ENCODE measurements at regions not wholly inside any gene's neighbourhood (a gene's known extent, or its start where the extent isn't known, plus 50 kb on each side); places are given as distances from the start of the nearest gene placed in this dataset.

DNA sequence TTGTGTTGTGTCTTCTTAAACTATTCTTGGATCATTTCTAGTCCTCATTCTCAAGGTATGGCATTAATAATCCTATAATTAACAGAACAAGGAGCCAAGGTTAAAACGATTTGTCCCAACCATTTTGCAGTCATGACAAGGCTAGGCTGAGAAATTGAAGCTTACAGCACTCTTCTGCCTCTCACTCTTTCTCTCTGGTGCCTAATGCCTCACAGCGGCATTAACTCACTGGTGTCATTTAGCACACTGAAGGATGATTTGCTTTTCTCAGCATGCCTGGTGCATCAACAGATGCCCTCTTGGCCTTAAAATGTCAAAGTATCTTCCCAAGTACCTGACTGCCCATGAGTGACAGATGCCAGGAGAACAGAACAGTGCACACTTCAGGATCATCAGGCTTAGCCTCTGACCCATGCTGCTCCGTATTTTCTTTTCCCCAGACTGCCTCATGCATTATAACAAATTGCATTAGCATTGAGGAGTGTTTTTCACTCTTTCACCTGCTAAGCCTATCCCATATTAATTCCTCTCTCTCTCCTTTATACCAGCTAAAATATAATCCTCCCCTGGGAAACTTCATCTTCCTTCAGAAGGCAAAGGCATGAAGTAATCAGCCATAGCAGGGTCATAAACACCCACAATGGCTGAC lies 61.1 kb upstream of the SV2C start:
- H2BK120ac ChIP-seq (replicated peaks; ENCODE audit: low read depth, low read length) = no peak overlapping the region
- TF ChIP-seq TEAD4 (IDR thresholded peaks at IDR 0.05; ENCODE audit: low read depth, low read length) = no peak
- no peak for TF ChIP-seq CTBP2 (IDR thresholded peaks at IDR 0.05; ENCODE audit: borderline replicate concordance, insufficient read depth, insufficient read length, low read length)
- TF ChIP-seq, protein P1, sequence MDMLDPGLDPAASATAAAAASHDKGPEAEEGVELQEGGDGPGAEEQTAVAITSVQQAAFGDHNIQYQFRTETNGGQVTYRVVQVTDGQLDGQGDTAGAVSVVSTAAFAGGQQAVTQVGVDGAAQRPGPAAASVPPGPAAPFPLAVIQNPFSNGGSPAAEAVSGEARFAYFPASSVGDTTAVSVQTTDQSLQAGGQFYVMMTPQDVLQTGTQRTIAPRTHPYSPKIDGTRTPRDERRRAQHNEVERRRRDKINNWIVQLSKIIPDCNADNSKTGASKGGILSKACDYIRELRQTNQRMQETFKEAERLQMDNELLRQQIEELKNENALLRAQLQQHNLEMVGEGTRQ (IDR thresholded peaks at IDR 0.05; ENCODE audit: low read length) = no peak
- TF ChIP-seq SUZ12 (IDR thresholded peaks at IDR 0.05; ENCODE audit: low read length) = no peak
- TF ChIP-seq, protein P2, sequence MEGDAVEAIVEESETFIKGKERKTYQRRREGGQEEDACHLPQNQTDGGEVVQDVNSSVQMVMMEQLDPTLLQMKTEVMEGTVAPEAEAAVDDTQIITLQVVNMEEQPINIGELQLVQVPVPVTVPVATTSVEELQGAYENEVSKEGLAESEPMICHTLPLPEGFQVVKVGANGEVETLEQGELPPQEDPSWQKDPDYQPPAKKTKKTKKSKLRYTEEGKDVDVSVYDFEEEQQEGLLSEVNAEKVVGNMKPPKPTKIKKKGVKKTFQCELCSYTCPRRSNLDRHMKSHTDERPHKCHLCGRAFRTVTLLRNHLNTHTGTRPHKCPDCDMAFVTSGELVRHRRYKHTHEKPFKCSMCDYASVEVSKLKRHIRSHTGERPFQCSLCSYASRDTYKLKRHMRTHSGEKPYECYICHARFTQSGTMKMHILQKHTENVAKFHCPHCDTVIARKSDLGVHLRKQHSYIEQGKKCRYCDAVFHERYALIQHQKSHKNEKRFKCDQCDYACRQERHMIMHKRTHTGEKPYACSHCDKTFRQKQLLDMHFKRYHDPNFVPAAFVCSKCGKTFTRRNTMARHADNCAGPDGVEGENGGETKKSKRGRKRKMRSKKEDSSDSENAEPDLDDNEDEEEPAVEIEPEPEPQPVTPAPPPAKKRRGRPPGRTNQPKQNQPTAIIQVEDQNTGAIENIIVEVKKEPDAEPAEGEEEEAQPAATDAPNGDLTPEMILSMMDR (IDR thresholded peaks at IDR 0.05; ENCODE audit: control extremely low read depth in 1 of 3, insufficient read depth in 1 of 3, low read depth in 1 of 3, low read length in 3 of 3) = no peak
- no peak for TF ChIP-seq KDM1A (IDR thresholded peaks at IDR 0.05; ENCODE audit: borderline replicate concordance, low read length)
- H2BK20ac ChIP-seq (ENCODE audit: low read length) = no peak overlapping the region
- H4K20me1 ChIP-seq (replicated peaks in 1 of 2; ENCODE audit: control insufficient read depth in 1 of 2, insufficient read depth in 2 of 2, low read length in 2 of 2) = no peaks in the 10 kb centered on the region
- no peak overlapping the region for H3K56ac ChIP-seq (replicated peaks; ENCODE audit: insufficient read length, low read depth, low read length)
- H3K27ac ChIP-seq (ENCODE audit: low read depth, low read length) = no peak overlapping the region
- H2AK5ac ChIP-seq (ENCODE audit: low read depth, low read length) = no peak overlapping the region
- ChIA-PET CTCF (ENCODE audit: partially characterized antibody) (no interaction called here), POLR2A (ENCODE audit: partially characterized antibody) (no interaction called here)
- no peaks in the 10 kb centered on the region for H3K27me3 ChIP-seq (replicated peaks in 1 of 4; ENCODE audit: control insufficient read depth in 3 of 4, extremely low read depth in 1 of 4, insufficient read depth in 3 of 4, low read length in 3 of 4)
- H2BK15ac ChIP-seq (ENCODE audit: low read length) = no peak overlapping the region
- H3K79me2 ChIP-seq (ENCODE audit: control insufficient read depth in 1 of 2, insufficient read depth in 2 of 2, low read length in 2 of 2) = no peaks in the 10 kb centered on the region
- H3K23me2 ChIP-seq (ENCODE audit: low read depth, low read length) = no peaks in the 10 kb centered on the region
- H2BK12ac ChIP-seq (ENCODE audit: low read depth, low read length) = no peak overlapping the region
- no peaks in the 10 kb centered on the region for H3K9me3 ChIP-seq (ENCODE audit: insufficient read depth in 2 of 2, low read depth in 1 of 2, low read length in 1 of 2)
- 76% methylated on average over 3 of the region's 3 CpGs; no CpG with 5 or more reads in 1 of the 2 experiments for WGBS, 2 experiments (ENCODE audit: extremely low coverage in 1 of 2, insufficient coverage in 1 of 2, insufficient read length in 1 of 2, insufficient replicate concordance in 2 of 2, low coverage in 1 of 2, low lambda C conversion rate in 2 of 2, missing lambda C conversion rate in 1 of 2)
- peak overlapping the region; percentile 84; the same call in 1 of the 2 replicates for H2AFZ ChIP-seq (ENCODE audit: low read length)
- no peak overlapping the region for H3K14ac ChIP-seq (ENCODE audit: insufficient read length)
- H3K4ac ChIP-seq (replicated peaks; ENCODE audit: insufficient read length, low read depth, low read length) = no peak overlapping the region
- no peaks in the 10 kb centered on the region for H3K4me1 ChIP-seq (replicated peaks in 1 of 4; ENCODE audit: control insufficient read depth in 3 of 4, insufficient read depth in 4 of 4, low read length in 3 of 4)
- H3K4me2 ChIP-seq (ENCODE audit: insufficient read depth in 1 of 2, low read depth in 2 of 2, low read length in 2 of 2) = no peak overlapping the region
- H2BK5ac ChIP-seq (ENCODE audit: low read depth, low read length) = no peak overlapping the region
- H3K23ac ChIP-seq (ENCODE audit: insufficient read length) = no peak overlapping the region
- no peak overlapping the region for H3K4me3 ChIP-seq (ENCODE audit: extremely low read depth in 1 of 4, insufficient read depth in 2 of 4, low read depth in 3 of 4, low read length in 4 of 4)
- H3K9ac ChIP-seq (replicated peaks in 1 of 4; ENCODE audit: extremely low read depth in 1 of 4, low read depth in 3 of 4, low read length in 3 of 4) = no peak overlapping the region; a peak in 1 of 7 replicates
- no peaks in the 10 kb centered on the region for H3K79me1 ChIP-seq (ENCODE audit: low read depth, low read length)
- FAIRE-seq = no peak
- no peak overlapping the region for H4K5ac ChIP-seq (ENCODE audit: insufficient read length, low read depth, low read length)
- no peak overlapping the region for H4K91ac ChIP-seq (replicated peaks; ENCODE audit: insufficient read length, low read length)
- H3K36me3 ChIP-seq (ENCODE audit: control insufficient read depth in 2 of 4, insufficient read depth in 4 of 4, low read length in 3 of 4) = no peaks in the 10 kb centered on the region
- no peak for DNase-seq (ENCODE audit: low read depth in 1 of 2, low spot score in 2 of 2)
- no peak overlapping the region for H3K18ac ChIP-seq (ENCODE audit: extremely low read depth, low read length)
- no peak overlapping the region for H4K8ac ChIP-seq (ENCODE audit: extremely low read depth, insufficient read depth, low read length)

All from H1 (cell line).